SK-N-SH (cell line): ENCODE measurements at regions not wholly inside any gene's neighbourhood (a gene's known extent, or its start where the extent isn't known, plus 50 kb on each side); places are given as distances from the start of the nearest gene placed in this dataset.

Experiments used
- CHD2 ChIP-seq: fragments of 150-350 bp; IDR thresholded peaks from 2 replicates; pipeline ENCODE4 v1.6.1; 2018; ENCODE audit warnings: low read length; ENCODE audit not compliant: partially characterized antibody
- FOSL2 ChIP-seq: IDR thresholded peaks from 2 replicates; pipeline ENCODE4 v1.4.0; 2012; ENCODE audit warnings: low read depth, mild to moderate bottlenecking, moderate library complexity, borderline replicate concordance
- FOXJ3 ChIP-seq: sonication (generic); formaldehyde crosslinking; IDR thresholded peaks from 2 replicates; pipeline ENCODE4 v1.5.1; 2020; ENCODE audit warnings: mild to moderate bottlenecking, missing genetic modification reagents
- GATA2 ChIP-seq: sonication (generic); formaldehyde crosslinking; IDR thresholded peaks from 2 replicates; pipeline ENCODE4 v1.5.0; 2020; ENCODE audit warnings: mild to moderate bottlenecking, missing genetic modification reagents
- MXI1 ChIP-seq: IDR thresholded peaks from 2 replicates; pipeline ENCODE4 v1.6.1; 2012; ENCODE audit warnings: mild to moderate bottlenecking, low read depth, low read length, improper control_type of control experiment
- NRF1 ChIP-seq: IDR thresholded peaks from 2 replicates; pipeline ENCODE4 v1.6.1; 2012; ENCODE audit warnings: low read depth, mild to moderate bottlenecking, low read length
- RFX5 ChIP-seq: IDR thresholded peaks from 2 replicates; pipeline ENCODE4 v1.6.1; 2012; ENCODE audit warnings: mild to moderate bottlenecking, improper control_type of control experiment, low read length
- TAF1 ChIP-seq: IDR thresholded peaks from 2 replicates; pipeline ENCODE4 v1.6.1; 2012; ENCODE audit warnings: low read depth, mild to moderate bottlenecking, low read length, moderate library complexity, borderline replicate concordance
- YY1 ChIP-seq: IDR thresholded peaks from 2 replicates; pipeline ENCODE4 v1.4.0; 2012; ENCODE audit warnings: low read depth, mild to moderate bottlenecking
- TF ChIP-seq, protein P1 (sequence below): fragments of 200-600 bp; sonication (generic); IDR thresholded peaks from 2 replicates; pipeline ENCODE4 v1.6.1; 2017; ENCODE audit warnings: antibody characterized with exemption, mild to moderate bottlenecking, moderate library complexity
- TF ChIP-seq, protein P2 (sequence below): IDR thresholded peaks from 2 replicates; pipeline ENCODE4 v1.6.1; 2012; ENCODE audit warnings: mild to moderate bottlenecking, low read depth, low read length, moderate library complexity

- TF ChIP-seq, protein P1, sequence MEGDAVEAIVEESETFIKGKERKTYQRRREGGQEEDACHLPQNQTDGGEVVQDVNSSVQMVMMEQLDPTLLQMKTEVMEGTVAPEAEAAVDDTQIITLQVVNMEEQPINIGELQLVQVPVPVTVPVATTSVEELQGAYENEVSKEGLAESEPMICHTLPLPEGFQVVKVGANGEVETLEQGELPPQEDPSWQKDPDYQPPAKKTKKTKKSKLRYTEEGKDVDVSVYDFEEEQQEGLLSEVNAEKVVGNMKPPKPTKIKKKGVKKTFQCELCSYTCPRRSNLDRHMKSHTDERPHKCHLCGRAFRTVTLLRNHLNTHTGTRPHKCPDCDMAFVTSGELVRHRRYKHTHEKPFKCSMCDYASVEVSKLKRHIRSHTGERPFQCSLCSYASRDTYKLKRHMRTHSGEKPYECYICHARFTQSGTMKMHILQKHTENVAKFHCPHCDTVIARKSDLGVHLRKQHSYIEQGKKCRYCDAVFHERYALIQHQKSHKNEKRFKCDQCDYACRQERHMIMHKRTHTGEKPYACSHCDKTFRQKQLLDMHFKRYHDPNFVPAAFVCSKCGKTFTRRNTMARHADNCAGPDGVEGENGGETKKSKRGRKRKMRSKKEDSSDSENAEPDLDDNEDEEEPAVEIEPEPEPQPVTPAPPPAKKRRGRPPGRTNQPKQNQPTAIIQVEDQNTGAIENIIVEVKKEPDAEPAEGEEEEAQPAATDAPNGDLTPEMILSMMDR: no peak
- TF ChIP-seq CHD2 (no peak), TAF1 (no peak), RFX5 (no peak), MXI1 (no peak), NRF1 (no peak), GATA2 (CRISPR knock-in tag) (no peak), FOXJ3 (CRISPR knock-in tag) (no peak), YY1 (no peak), FOSL2 (no peak)
- TF ChIP-seq, protein P2, sequence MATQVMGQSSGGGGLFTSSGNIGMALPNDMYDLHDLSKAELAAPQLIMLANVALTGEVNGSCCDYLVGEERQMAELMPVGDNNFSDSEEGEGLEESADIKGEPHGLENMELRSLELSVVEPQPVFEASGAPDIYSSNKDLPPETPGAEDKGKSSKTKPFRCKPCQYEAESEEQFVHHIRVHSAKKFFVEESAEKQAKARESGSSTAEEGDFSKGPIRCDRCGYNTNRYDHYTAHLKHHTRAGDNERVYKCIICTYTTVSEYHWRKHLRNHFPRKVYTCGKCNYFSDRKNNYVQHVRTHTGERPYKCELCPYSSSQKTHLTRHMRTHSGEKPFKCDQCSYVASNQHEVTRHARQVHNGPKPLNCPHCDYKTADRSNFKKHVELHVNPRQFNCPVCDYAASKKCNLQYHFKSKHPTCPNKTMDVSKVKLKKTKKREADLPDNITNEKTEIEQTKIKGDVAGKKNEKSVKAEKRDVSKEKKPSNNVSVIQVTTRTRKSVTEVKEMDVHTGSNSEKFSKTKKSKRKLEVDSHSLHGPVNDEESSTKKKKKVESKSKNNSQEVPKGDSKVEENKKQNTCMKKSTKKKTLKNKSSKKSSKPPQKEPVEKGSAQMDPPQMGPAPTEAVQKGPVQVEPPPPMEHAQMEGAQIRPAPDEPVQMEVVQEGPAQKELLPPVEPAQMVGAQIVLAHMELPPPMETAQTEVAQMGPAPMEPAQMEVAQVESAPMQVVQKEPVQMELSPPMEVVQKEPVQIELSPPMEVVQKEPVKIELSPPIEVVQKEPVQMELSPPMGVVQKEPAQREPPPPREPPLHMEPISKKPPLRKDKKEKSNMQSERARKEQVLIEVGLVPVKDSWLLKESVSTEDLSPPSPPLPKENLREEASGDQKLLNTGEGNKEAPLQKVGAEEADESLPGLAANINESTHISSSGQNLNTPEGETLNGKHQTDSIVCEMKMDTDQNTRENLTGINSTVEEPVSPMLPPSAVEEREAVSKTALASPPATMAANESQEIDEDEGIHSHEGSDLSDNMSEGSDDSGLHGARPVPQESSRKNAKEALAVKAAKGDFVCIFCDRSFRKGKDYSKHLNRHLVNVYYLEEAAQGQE: no peak
These were observed 101.9 kb upstream of the NAA20 start for GRCh38 chr20:19915111-19915798.
